NB4 (cell line): ENCODE measurements at regions not wholly inside any gene's neighbourhood (a gene's known extent, or its start where the extent isn't known, plus 50 kb on each side); places are given as distances from the start of the nearest gene placed in this dataset.

ENCODE experiments used
- MYC ChIP-seq: IDR thresholded peaks from 2 replicates; pipeline ENCODE4 v1.6.1; 2011; ENCODE audit warnings: low read depth, low read length
- POLR2A ChIP-seq: IDR thresholded peaks from 2 replicates; pipeline ENCODE4 v1.6.1; 2011; ENCODE audit warnings: mild to moderate bottlenecking; ENCODE audit not compliant: insufficient read length; ENCODE audit errors: extremely low read depth
- TF ChIP-seq, protein P1 (sequence below): IDR thresholded peaks from one replicate; pipeline ENCODE4 v1.5.1; 2012; ENCODE audit warnings: low read depth, low read length
- TF ChIP-seq, protein P2 (sequence below): IDR thresholded peaks from 2 replicates; pipeline ENCODE4 v1.6.1; 2011; ENCODE audit warnings: low read depth, low read length

DNA sequence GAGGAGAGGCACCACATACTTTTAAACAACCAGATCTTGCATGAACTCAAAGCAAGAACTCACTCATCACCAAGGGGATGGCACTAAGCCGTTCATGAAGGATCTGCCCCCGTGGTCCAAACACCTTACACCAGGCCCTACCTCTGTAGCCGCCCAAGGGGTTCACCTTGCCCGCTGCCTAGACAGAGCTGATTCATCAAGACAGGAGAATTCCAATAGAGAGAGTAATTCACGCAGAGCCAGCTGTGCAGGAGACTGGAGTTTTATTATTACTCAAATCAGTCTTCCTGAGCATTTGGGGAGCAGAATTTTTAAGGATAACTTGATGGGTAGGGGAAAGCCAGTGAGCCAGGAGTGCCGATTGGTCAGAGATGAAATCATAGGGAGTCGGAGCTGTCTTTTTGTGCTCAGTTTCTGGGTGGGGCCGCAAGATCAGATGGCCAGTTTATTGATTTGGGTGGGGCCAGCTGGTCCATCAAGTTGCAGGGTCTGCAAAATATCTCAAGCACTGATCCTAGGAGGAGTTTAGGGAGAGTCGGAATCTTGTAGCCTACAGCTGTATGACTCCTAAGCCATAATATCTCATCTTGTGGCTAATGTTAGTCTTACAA, 364.7 kb downstream of the PCDH7 start:
- TF ChIP-seq, protein P1, sequence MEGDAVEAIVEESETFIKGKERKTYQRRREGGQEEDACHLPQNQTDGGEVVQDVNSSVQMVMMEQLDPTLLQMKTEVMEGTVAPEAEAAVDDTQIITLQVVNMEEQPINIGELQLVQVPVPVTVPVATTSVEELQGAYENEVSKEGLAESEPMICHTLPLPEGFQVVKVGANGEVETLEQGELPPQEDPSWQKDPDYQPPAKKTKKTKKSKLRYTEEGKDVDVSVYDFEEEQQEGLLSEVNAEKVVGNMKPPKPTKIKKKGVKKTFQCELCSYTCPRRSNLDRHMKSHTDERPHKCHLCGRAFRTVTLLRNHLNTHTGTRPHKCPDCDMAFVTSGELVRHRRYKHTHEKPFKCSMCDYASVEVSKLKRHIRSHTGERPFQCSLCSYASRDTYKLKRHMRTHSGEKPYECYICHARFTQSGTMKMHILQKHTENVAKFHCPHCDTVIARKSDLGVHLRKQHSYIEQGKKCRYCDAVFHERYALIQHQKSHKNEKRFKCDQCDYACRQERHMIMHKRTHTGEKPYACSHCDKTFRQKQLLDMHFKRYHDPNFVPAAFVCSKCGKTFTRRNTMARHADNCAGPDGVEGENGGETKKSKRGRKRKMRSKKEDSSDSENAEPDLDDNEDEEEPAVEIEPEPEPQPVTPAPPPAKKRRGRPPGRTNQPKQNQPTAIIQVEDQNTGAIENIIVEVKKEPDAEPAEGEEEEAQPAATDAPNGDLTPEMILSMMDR = no peak
- TF ChIP-seq POLR2A (no peak), MYC (no peak)
- TF ChIP-seq, protein P2, sequence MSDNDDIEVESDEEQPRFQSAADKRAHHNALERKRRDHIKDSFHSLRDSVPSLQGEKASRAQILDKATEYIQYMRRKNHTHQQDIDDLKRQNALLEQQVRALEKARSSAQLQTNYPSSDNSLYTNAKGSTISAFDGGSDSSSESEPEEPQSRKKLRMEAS = no peak
